NOMO-1 treated with dmso at 0.1 percent for 144 hours (cell line): ENCODE measurements at regions not wholly inside any gene's neighbourhood (a gene's known extent, or its start where the extent isn't known, plus 50 kb on each side); places are given as distances from the start of the nearest gene placed in this dataset.
"Not testable (repeated sequence)": the region's sequence is repeated elsewhere in the genome, so short reads cannot be mapped to it uniquely, and the experiment has no call there.

ENCODE experiments used
- DNase-seq: peaks from one replicate; lab custom pipeline; 2025; ENCODE audit not compliant: unreplicated experiment; lab: John Stamatoyannopoulos, UW

GRCh38 chr6:10180138-10181074 is 234.5 kb downstream of the TFAP2A start:
- no peak for DNase-seq

- no peak for DNase-seq
These were observed 237.2 kb downstream of the TFAP2A start for GRCh38 chr6:10177704-10178103.

DNA sequence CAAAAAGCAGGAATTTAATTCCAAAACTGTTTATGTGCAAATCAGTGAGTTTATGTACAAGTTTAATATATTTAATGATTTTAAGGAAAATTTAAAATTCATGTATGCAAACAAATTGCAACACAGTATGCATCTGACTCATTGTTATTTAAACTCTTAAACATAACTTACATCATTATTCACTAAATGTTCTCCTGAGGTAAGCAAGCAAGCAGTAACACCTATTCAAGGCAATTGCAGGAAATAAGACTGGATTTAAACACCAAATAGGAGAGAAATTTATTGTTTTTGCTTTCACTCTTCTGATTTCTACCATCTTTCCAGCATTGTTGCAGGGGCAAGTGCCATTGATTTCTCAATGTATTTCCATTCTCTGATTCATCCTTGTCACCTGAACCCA is 239.5 kb downstream of the TFAP2A start:
- no peak for DNase-seq

- DNase-seq: no peak
These were observed 240.1 kb downstream of the TFAP2A start for GRCh38 chr6:10174761-10175160.

GRCh38 chr6:10174056-10174455 is 240.8 kb downstream of the TFAP2A start:
- no peak for DNase-seq

DNA sequence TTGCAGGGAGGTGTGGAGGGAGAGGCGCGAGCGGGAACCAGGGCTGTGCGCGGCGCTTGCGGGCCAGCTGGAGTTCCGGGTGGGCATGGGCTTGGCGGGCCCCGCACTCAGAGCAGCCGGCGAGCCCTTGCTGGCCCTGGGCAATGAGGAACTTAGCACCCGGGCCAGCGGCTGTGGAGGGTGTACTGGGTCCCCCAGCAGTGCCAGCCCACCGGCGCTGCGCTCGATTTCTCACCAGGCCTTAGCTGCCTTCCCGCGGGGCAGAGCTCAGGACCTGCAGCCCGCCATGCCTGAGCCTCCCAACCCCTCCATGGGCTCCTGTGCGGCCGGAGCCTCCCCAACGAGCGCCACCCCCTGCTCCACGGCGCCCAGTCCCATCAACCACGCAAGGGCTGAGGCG is 243.2 kb downstream of the TFAP2A start:
- not testable (repeated sequence) for DNase-seq

- no peak for DNase-seq
These were observed 244.1 kb downstream of the TFAP2A start for GRCh38 chr6:10170816-10171215.

GRCh38 chr6:10166031-10166430 is 248.8 kb downstream of the TFAP2A start:
- peak; percentile 19 for DNase-seq

DNA sequence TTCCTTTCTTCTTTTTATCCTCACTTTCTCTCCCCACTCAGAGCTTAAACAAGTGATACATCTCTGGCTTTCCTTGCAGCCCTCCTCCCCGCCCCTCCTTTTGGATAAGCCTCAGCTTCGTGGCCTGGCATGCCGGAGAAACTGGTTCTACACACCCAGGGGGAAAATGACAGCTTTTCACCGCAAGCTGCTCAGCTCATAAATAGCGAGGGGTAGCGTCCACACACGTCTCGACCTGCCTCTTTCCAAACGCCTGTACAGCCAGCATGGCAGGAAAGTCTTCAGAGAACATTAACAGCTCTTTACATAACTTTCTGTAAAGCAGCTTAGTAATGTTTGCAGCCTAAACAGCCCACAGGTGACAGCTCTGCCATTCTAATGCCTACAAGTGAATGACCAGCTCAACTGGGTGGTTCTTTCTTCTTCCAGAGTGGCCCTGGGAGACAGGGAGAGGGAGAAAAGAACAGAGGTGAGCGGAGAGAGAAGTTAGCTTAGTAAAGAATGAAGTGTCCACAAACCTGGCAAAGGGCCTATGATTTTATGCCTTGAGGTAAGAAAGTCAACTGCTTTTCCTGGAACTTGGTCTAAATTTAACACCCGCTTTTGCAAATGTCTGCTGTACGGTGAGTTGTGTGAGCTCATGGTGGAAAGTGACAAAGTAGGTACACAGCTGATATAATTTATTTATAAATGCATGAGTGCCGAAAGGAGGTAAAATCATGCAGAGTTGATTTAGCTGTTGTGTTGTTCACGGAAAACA is 251.5 kb downstream of the TFAP2A start:
- DNase-seq: no peak

DNA sequence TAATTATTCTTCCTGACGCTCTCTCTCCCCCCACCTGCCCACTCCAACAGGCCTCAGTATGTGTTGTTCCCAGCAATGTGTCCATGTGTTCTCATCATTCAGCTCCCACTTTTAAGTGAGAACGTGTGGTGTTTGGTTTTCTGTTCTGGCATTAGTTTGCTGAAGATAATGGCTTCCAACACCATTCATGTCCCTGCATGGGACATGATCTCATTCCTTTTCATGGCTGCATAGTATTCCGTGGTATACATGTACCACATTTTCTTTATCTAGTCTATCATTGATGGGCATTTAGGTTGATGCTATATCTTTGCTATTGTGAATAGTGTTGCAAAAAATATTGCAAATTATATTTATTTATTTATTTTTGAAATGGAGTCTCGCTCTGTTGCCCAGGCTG is 258.0 kb downstream of the TFAP2A start:
- DNase-seq: no peak

DNA sequence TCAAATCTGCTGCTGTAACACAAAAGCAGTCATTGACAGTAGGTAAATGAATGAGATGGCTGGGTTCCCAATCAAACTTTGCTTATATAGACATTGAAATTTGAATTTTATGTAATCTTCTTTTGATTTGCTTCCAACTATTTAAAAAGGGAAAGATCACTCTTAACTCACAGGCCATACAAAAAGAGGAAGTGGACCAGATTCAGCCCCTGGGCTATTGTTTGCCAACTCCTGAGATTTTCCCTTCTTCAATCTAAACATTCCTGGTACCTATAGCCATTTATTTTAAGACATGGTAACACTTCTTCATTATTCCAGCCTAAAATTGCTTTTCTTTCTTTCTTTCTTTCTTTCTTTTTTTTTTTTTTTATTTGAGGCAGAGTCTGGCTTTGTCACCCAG is 260.6 kb downstream of the TFAP2A start:
- DNase-seq: no peak

GRCh38 chr6:10151144-10151915 is 263.5 kb downstream of the TFAP2A start:
- DNase-seq: no peak

DNA sequence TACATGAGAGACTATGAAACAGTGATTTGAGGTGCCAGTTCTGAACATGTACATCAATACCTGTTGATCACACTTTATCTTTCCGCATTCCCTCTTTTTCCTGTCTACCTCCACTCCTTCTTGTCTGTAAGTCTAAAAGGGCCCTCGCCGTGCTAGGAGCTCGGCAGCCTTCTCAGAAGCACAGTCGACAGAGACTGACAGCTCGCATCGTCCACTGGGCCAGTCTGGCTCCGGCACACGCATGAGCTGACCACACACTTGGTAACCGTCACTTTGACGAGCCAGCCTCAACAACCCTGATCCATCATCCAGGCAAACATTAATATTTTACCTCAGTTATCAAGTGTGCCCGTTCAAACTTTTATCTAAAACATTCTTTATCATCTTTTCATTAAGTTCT is 265.3 kb downstream of the TFAP2A start:
- DNase-seq: no peak

DNA sequence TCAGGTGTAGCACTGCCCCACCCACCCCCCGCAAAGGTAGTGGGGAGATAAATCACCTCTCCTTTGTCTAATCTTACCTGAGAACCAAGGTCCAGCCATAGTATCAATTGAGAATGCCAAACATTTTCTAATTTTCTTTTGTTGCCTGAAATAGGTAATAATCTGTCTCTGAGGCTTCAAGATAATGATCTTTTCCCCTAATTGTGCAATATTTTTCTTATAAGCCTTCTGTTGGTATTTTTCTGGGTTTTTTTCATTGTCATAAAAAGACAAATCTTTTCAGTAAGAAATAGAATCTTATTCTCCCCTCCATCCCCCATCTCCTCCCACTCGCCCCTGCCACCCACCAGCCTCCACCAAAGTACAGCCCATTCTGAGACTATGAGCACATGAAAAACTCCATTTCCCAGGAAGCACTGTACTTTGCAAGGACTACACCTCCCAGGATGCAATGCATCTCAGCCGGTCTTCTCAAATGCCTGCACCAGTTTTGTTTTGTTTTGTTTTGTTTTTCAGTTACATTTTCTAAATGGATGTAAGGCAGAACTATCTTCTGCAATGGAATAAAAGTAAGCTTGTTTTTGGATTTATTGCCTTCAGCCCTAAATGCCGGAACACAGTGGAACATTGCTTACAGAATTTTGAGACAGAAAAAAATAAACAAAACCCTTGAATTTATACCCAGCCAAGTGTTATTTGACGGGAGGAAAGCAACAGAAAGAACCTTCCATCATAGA is 268.0 kb downstream of the TFAP2A start:
- DNase-seq: peak; percentile 55

GRCh38 chr6:10144772-10145171 is 270.1 kb downstream of the TFAP2A start:
- no peak for DNase-seq

DNA sequence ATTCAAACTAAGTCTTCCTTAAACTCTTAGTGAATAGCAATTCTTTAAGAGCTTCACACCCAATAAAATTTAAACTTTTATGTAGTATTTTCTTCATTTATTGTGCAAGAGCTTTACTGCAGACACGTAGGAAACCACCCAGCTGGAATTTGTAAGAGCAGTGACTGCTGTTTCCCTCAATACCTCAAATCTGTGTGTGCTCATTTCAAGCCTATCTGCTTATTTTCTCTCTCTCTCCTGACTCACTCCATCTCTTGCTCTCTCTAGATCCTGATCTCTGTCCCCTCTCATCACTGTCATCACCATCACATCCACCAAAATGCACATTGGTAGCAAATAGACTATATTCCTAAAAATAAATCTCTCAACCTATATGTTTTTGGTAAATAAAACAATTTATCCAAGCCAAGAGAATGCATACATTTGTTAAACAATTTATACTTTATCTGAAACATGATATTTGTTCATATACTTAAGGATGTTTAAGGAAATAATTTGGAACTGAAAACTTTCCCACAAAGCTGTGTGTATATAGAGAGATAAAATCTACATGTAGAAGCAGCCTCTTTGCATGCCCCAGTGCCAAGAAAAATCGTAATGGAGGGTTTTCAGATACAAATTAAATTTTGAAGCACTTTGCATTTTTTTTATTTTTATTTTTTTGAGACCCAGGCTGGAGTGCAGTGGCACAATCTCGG is 273.0 kb downstream of the TFAP2A start:
- DNase-seq: no peak

GRCh38 chr6:10140824-10141223 is 274.1 kb downstream of the TFAP2A start:
- DNase-seq: no peak

DNA sequence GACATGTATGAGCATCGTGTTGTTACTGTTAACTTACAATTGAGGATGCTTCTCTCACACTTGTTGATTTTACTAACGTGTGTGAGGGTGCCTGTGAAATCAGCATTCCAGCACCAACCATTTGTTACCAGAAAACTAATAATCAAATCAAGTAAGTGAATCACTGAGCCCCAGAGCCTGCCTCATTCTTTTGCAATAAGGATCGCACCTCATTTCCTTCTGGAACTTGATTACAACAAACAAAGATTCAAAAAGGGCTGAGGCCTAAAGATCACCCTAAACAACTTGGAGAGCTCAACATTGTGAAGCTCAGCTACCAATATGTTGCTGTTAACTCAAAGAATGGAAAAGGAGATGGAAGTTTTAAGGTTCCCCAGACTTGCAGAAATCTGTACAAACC is 274.7 kb downstream of the TFAP2A start:
- DNase-seq: no peak

DNA sequence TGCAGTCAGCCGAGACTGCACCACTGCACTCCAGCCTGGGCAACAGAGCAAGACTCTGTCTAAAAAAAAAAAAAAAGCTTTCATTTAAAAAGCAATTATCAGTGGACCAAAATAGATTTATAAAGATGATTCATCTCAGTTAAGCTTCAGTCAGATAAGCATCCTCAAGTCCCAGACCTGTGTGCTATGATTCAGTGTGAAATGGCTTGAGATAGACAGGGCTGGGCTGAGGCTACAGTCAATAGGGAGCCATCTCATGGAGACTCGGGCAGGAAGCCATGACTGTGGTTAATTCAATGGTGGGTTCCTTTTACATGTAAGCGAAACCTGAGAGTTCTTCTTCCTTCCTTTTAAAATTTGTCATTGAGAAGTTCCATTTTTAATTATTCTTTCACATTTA is 276.0 kb downstream of the TFAP2A start:
- DNase-seq: no peak

DNA sequence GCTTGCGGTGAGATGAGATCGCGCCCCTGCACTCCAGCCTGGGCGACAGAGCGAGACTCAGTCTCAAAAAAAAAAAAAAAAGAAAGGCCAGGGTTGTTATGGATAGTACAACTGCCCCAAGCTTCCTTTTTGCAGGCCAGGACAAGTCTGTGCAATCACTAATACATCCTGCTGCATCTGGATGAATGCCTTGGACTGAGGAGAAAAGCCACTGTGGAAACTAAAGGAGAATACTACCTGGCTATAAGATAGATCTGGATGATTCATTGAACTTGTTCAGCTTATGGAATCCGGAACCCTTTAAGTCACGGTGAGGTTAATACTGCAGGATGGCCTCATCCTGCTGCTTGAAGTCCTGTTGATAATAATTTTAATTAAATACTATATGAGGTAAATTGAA is 278.2 kb downstream of the TFAP2A start:
- DNase-seq: no peak
